Thymus (tissue), 11 donors: ENCODE measurements at regions not wholly inside any gene's neighbourhood (a gene's known extent, or its start where the extent isn't known, plus 50 kb on each side); places are given as distances from the start of the nearest gene placed in this dataset.

Source experiments
- DNase-seq, 9 donors: peaks; one replicate each; pipeline ENCODE4 v3.0.0-alpha.2; 2013; ENCODE audit warnings: low spot score in 9 of 9, low read depth in 6 of 9, missing footprints in 1 of 9
- H3K27ac ChIP-seq, 2 donors: one replicate each; pipeline ENCODE4 v1.5.1; 2013; ENCODE audit warnings: control low read depth in 1 of 2, low read depth in 1 of 2, low read length in 1 of 2, mild to moderate bottlenecking in 1 of 2, moderate library complexity in 1 of 2
- H3K27me3 ChIP-seq, 2 donors: one replicate each; pipeline ENCODE4 v1.5.1; 2013; ENCODE audit warnings: low read length in 1 of 2; ENCODE audit not compliant: control insufficient read depth in 2 of 2, insufficient read depth in 1 of 2
- H3K36me3 ChIP-seq, 2 donors: one replicate each; pipeline ENCODE4 v1.5.1; 2013; ENCODE audit warnings: low read length in 1 of 2, mild to moderate bottlenecking in 1 of 2, moderate library complexity in 1 of 2; ENCODE audit not compliant: control insufficient read depth in 2 of 2, insufficient read depth in 2 of 2
- H3K4me1 ChIP-seq, 2 donors: one replicate each; pipeline ENCODE4 v1.5.1; 2013; ENCODE audit warnings: low read length in 2 of 2; ENCODE audit not compliant: control insufficient read depth in 2 of 2, insufficient read depth in 2 of 2
- H3K4me3 ChIP-seq, 2 donors: one replicate each; pipeline ENCODE4 v1.5.1; 2013; ENCODE audit warnings: low read length in 2 of 2, control low read depth in 1 of 2, mild to moderate bottlenecking in 1 of 2
- H3K9me3 ChIP-seq, 2 donors: one replicate each; pipeline ENCODE4 v1.5.1; 2013; ENCODE audit warnings: low read length in 1 of 2, mild to moderate bottlenecking in 1 of 2; ENCODE audit not compliant: control insufficient read depth in 2 of 2, insufficient read depth in 1 of 2
- WGBS: extraction: QIAGEN DNeasy Blood & Tissue Kit; methylation state at CpG from one replicate; pipeline ENCODE4 v1.1.7; 2013; 5-methylcytosine and 5-hydroxymethylcytosine counted together
- donor health status: healthy.

DNA sequence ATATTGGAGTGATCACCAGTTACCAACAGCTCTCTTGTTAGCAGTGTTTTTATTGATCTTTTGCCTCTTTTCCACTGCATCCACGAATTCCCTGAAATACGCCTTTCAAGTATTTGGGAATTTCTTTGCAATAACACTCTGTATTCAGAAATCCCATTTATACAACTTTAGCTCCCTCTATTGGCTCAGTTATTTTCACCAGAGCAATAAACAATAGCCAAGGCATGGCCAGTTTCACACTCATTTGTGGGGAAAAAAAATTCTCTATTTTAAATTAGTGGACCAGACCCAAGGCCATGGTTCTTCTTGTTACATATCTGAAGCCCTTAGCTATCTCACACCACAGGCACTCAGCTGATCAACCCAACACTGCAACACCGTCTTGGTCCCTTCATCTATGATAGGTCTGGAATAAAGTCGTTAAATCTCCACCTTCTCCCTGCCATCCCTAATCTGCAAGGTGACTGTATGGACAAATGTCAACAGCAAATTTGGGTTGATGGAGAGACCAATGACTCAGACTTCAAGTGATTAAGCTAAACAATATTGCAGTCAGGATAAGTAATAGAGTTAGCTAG is 92.4 kb upstream of the TMEM260 start:
- no peak for DNase-seq
- no peak overlapping the region for H3K4me3 ChIP-seq
- peaks cover 4 to 9% of the 10 kb centered on the region in 2 donors for H3K4me1 ChIP-seq
- WGBS: 80% methylated on average over 4 of the region's 4 CpGs
- no peaks in the 10 kb centered on the region for H3K27me3 ChIP-seq
- H3K27ac ChIP-seq: no peak overlapping the region
- H3K36me3 ChIP-seq: no peaks in the 10 kb centered on the region
- no peaks in the 10 kb centered on the region for H3K9me3 ChIP-seq

GRCh38 chr14:56487761-56488160 is 91.8 kb upstream of the TMEM260 start:
- no peaks in the 10 kb centered on the region for H3K27me3 ChIP-seq
- no peaks in the 10 kb centered on the region for H3K36me3 ChIP-seq
- peaks cover 4 to 9% of the 10 kb centered on the region in 2 donors for H3K4me1 ChIP-seq
- 90% methylated on average over 1 of the region's 1 CpG for WGBS
- H3K9me3 ChIP-seq: no peaks in the 10 kb centered on the region
- H3K27ac ChIP-seq: no peak overlapping the region
- no peak overlapping the region for H3K4me3 ChIP-seq
- DNase-seq: no peak

GRCh38 chr14:56488306-56488705 is 91.3 kb upstream of the TMEM260 start:
- Histone ChIP-seq H3K4me1 (peaks cover 4 to 9% of the 10 kb centered on the region in 2 donors), H3K27ac (no peak overlapping the region), H3K9me3 (no peaks in the 10 kb centered on the region), H3K27me3 (no peaks in the 10 kb centered on the region), H3K36me3 (no peaks in the 10 kb centered on the region), H3K4me3 (no peak overlapping the region)
- no peak for DNase-seq
- 93% methylated on average over 1 of the region's 1 CpG for WGBS

GRCh38 chr14:56490379-56490778 is 89.2 kb upstream of the TMEM260 start:
- Histone ChIP-seq H3K4me3 (no peak overlapping the region), H3K27ac (no peak overlapping the region), H3K27me3 (no peaks in the 10 kb centered on the region), H3K9me3 (no peaks in the 10 kb centered on the region), H3K4me1 (peaks cover 4 to 9% of the 10 kb centered on the region in 2 donors), H3K36me3 (no peaks in the 10 kb centered on the region)
- 24% methylated on average over 3 of the region's 3 CpGs for WGBS
- DNase-seq: peak in 2 of 9 donors; percentile 19 to 37

DNA sequence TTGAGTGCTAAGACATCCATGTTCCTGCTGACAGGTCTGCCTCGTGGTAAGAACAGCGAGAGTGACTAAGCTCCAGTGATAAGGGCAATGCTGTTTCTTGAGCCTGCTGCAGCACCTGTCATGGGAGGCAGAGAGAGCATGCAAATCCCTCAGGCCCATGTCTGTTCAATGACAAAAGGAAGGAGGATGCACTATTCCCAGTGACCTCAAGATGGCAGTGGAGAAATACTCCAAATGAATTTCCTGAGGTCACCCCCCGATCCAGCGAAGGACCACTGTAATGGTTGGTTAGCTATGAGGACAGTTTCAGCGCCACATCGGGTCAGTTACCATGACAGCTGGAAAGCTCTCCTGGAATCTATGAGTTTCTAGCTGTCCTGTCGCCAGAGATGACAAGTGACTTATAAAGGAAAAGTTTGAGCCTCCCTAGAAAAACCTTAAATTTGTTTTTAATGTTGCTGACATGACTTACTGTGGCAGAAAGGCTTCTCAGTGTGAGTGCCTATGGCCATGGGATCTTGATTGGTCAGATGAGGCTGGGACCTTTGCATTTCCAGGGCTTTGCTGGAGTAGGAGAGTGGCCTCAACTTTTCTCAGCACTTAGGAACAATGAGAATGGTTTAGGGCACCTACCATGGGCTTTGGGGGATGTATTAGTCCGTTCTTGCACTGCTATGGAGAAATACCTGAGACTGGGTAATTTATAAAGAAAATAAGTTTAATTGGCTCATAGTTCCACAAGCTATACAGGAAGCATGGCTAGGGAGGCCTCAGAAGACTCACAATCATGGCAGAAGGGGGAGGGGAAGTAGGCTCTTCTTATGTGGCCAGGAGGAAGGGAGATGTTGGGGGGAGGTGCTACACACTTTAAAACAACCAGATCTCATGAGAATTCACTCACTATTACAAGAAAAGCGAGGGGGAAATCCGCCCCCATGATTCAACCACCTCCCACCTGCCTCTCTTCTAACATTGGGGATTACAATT is 88.0 kb upstream of the TMEM260 start:
- WGBS: 36% methylated on average over 10 of the region's 10 CpGs
- no peak overlapping the region for H3K27ac ChIP-seq
- peaks cover 4 to 9% of the 10 kb centered on the region in 2 donors for H3K4me1 ChIP-seq
- no peaks in the 10 kb centered on the region for H3K27me3 ChIP-seq
- H3K9me3 ChIP-seq: no peaks in the 10 kb centered on the region
- peak in 8 of 9 donors; percentile 23 to 70 (median 42) for DNase-seq
- no peak overlapping the region for H3K4me3 ChIP-seq
- H3K36me3 ChIP-seq: no peaks in the 10 kb centered on the region

DNA sequence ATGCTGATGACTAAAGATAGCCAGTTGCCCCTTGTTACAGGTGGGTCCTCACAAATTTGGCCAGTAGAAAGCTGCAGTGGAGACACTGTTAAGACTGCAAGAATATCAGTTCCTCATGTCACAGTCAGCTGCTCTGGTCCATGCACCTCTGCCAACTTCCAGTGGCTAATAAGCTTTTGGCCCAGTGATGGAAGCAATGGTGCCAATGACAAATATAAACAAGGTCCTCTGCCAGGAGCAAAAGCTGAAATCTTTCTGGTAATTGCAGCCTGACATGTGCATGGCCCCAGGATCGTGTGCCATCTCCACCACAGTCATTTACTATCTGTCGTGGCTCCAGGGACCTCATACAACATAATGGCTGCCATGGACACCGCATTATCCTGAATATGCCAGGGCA is 85.4 kb upstream of the TMEM260 start:
- WGBS: 89% methylated on average over 3 of the region's 3 CpGs
- DNase-seq: no peak
- H3K36me3 ChIP-seq: no peaks in the 10 kb centered on the region

GRCh38 chr14:56498112-56498511 is 81.5 kb upstream of the TMEM260 start:
- Histone ChIP-seq H3K9me3 (no peaks in the 10 kb centered on the region), H3K27ac (no peak overlapping the region), H3K27me3 (no peaks in the 10 kb centered on the region), H3K4me3 (no peak overlapping the region), H3K4me1 (no peaks in the 10 kb centered on the region), H3K36me3 (no peaks in the 10 kb centered on the region)
- DNase-seq: no peak
- WGBS: 97% methylated on average over 3 of the region's 3 CpGs

More for the DNA sequence above, 85.4 kb upstream of the TMEM260 start:
- Histone ChIP-seq H3K27me3 (no peaks in the 10 kb centered on the region), H3K4me3 (no peak overlapping the region), H3K27ac (no peak overlapping the region), H3K4me1 (peaks cover 4 to 9% of the 10 kb centered on the region in 2 donors), H3K9me3 (no peaks in the 10 kb centered on the region)

DNA sequence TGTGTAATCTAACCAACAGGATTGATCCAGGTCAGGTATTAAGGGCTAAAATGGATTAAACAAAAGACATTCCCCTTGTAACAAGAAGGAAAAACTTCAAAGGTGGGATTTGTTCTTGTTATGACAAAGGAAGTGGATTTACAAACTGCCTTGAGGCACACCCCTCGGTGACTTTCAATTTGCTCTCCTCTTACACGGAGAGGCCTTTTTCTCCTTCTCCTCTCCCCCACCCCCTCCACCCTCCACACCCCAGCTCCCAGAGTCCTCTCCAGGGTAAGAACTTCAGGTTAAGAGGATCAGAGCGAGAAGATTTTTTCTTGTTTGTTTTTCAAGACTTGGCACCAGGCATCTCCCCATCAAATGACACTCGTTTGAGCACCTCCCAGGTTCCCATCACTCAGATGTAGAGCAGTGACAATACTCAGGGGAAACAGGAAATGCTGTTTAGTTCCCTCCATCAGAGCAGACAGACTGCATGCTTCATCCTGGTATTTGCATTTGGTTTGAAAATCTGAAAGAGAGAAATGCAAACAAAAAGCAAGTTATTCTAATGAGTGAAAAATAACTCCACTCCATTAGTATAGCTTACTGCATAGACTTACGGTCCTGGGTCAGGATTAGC is 77.6 kb upstream of the TMEM260 start:
- H3K27me3 ChIP-seq: peaks cover 0 to 2% of the 10 kb centered on the region in 2 donors
- WGBS: 68% methylated on average over 5 of the region's 5 CpGs
- no peak for DNase-seq
- H3K36me3 ChIP-seq: no peaks in the 10 kb centered on the region
- H3K27ac ChIP-seq: no peak overlapping the region
- H3K4me1 ChIP-seq: no peaks in the 10 kb centered on the region
- no peak overlapping the region for H3K4me3 ChIP-seq
- no peaks in the 10 kb centered on the region for H3K9me3 ChIP-seq

- no peak overlapping the region for H3K4me3 ChIP-seq
- H3K27me3 ChIP-seq: peaks cover 0 to 2% of the 10 kb centered on the region in 2 donors
- no peaks in the 10 kb centered on the region for H3K36me3 ChIP-seq
- no peaks in the 10 kb centered on the region for H3K9me3 ChIP-seq
- no peaks in the 10 kb centered on the region for H3K4me1 ChIP-seq
- H3K27ac ChIP-seq: no peak overlapping the region
- no peak for DNase-seq
- WGBS: 94% methylated on average over 2 of the region's 2 CpGs
Observed at GRCh38 chr14:56505361-56505760, 74.2 kb upstream of the TMEM260 start.
